ENCODE measurements at regions not wholly inside any gene's neighbourhood (a gene's known extent, or its start where the extent isn't known, plus 50 kb on each side); places are given as distances from the start of the nearest gene placed in this dataset.

DNA sequence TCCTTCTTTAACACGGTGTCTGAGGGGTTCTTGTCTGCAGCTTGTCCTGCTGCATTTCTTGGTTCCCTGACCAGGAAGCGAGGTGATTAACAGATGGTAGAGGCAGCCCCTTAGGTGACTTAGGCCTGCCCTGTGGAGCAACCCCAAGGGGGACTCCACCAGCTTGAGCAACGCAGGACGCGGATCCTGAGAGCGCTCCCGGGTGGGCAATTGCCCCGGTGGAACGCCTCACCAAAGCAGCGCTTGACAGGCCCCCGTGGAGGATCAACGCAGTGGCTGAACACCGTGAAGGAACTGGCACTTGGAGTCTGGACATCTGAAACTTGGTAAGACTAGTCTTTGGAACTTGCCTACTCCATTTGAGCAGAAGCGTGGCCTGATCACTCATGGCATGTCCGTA lies 272.9 kb upstream of the ATXN7L3B start:
- TF ChIP-seq RAD21 (conservative IDR thresholded peaks at IDR 0.05 in 1 of 2, IDR thresholded peaks at IDR 0.05 in 1 of 2): no peak
- no peak for TF ChIP-seq POLR2A (IDR thresholded peaks at IDR 0.05; ENCODE audit: low read length)
- TF ChIP-seq MYC (IDR thresholded peaks at IDR 0.05; ENCODE audit: borderline replicate concordance, low read length): no peak
- TF ChIP-seq CTCF (IDR thresholded peaks at IDR 0.05): no peak
- no peak for TF ChIP-seq ZC3H11A (IDR thresholded peaks at IDR 0.05)
- TF ChIP-seq, protein P1, sequence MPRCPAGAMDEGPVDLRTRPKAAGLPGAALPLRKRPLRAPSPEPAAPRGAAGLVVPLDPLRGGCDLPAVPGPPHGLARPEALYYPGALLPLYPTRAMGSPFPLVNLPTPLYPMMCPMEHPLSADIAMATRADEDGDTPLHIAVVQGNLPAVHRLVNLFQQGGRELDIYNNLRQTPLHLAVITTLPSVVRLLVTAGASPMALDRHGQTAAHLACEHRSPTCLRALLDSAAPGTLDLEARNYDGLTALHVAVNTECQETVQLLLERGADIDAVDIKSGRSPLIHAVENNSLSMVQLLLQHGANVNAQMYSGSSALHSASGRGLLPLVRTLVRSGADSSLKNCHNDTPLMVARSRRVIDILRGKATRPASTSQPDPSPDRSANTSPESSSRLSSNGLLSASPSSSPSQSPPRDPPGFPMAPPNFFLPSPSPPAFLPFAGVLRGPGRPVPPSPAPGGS (IDR thresholded peaks at IDR 0.05): no peak
- TF ChIP-seq, protein P2, sequence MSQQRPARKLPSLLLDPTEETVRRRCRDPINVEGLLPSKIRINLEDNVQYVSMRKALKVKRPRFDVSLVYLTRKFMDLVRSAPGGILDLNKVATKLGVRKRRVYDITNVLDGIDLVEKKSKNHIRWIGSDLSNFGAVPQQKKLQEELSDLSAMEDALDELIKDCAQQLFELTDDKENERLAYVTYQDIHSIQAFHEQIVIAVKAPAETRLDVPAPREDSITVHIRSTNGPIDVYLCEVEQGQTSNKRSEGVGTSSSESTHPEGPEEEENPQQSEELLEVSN (IDR thresholded peaks at IDR 0.05; ENCODE audit: borderline replicate concordance, low read depth): no peak
- TF ChIP-seq, protein P3, sequence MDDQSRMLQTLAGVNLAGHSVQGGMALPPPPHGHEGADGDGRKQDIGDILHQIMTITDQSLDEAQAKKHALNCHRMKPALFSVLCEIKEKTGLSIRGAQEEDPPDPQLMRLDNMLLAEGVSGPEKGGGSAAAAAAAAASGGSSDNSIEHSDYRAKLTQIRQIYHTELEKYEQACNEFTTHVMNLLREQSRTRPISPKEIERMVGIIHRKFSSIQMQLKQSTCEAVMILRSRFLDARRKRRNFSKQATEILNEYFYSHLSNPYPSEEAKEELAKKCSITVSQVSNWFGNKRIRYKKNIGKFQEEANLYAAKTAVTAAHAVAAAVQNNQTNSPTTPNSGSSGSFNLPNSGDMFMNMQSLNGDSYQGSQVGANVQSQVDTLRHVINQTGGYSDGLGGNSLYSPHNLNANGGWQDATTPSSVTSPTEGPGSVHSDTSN (IDR thresholded peaks at IDR 0.05): no peak
- TF ChIP-seq JUN (IDR thresholded peaks at IDR 0.05): no peak

All from A549 (cell line).